ENCODE measurements at regions not wholly inside any gene's neighbourhood (a gene's known extent, or its start where the extent isn't known, plus 50 kb on each side); places are given as distances from the start of the nearest gene placed in this dataset.

GRCh38 chr10:126795318-126795717, 109.9 kb upstream of the DOCK1 start:
- ChIA-PET POLR2A (no interaction called here), CTCF (no interaction called here)
- H2AFZ ChIP-seq (ENCODE audit: low read depth, low read length): no peak overlapping the region
- no TSS peak for BruUV-seq (replicated peaks)
- no peaks in the 10 kb centered on the region for H3K36me3 ChIP-seq (ENCODE audit: control insufficient read depth in 2 of 2, extremely low read depth in 1 of 2, insufficient read depth in 2 of 2, low read length in 2 of 2)
- H3K9ac ChIP-seq (replicated peaks; ENCODE audit: extremely low read depth, insufficient read depth, low read length): no peak overlapping the region
- no peak overlapping the region for H3K4me2 ChIP-seq (ENCODE audit: insufficient read depth, low read length)
- H3K27ac ChIP-seq (ENCODE audit: insufficient read depth, low read depth, low read length): no peak overlapping the region
- no peaks in the 10 kb centered on the region for H3K27me3 ChIP-seq (ENCODE audit: control insufficient read depth in 2 of 2, insufficient read depth in 2 of 2, low read length in 2 of 2)
- no peak overlapping the region for H3K4me3 ChIP-seq (replicated peaks in 1 of 3; ENCODE audit: insufficient read depth in 1 of 3, low read depth in 1 of 3, low read length in 3 of 3)
- H3K9me1 ChIP-seq (replicated peaks; ENCODE audit: control insufficient read depth, extremely low read depth, insufficient read depth, low read length): no peaks in the 10 kb centered on the region
- H3K79me2 ChIP-seq (ENCODE audit: control insufficient read depth, insufficient read depth, low read length): no peaks in the 10 kb centered on the region
- no peaks in the 10 kb centered on the region for H4K20me1 ChIP-seq (replicated peaks; ENCODE audit: control insufficient read depth, extremely low read depth, insufficient read depth, low read length)
- FAIRE-seq: no peak
- TF ChIP-seq GATA2 (IDR thresholded peaks at IDR 0.05; ENCODE audit: insufficient read depth, insufficient read length, low read depth, low read length) (no peak), POLR2A (IDR thresholded peaks at IDR 0.05; ENCODE audit: low read depth, low read length) (no peak), JUN (IDR thresholded peaks at IDR 0.05; ENCODE audit: borderline replicate concordance, insufficient read depth, insufficient read length, low read depth) (no peak), MYC (IDR thresholded peaks at IDR 0.05; ENCODE audit: low read depth, low read length) (no peak), FOS (IDR thresholded peaks at IDR 0.05; ENCODE audit: borderline replicate concordance, insufficient read depth, low read length) (no peak), POLR2AphosphoS5 (IDR thresholded peaks at IDR 0.05; ENCODE audit: insufficient read depth, low read depth, low read length) (no peak), EZH2 (IDR thresholded peaks at IDR 0.05; ENCODE audit: borderline replicate concordance, low read depth, low read length, severe bottlenecking) (no peak)
- TF ChIP-seq, protein P1, sequence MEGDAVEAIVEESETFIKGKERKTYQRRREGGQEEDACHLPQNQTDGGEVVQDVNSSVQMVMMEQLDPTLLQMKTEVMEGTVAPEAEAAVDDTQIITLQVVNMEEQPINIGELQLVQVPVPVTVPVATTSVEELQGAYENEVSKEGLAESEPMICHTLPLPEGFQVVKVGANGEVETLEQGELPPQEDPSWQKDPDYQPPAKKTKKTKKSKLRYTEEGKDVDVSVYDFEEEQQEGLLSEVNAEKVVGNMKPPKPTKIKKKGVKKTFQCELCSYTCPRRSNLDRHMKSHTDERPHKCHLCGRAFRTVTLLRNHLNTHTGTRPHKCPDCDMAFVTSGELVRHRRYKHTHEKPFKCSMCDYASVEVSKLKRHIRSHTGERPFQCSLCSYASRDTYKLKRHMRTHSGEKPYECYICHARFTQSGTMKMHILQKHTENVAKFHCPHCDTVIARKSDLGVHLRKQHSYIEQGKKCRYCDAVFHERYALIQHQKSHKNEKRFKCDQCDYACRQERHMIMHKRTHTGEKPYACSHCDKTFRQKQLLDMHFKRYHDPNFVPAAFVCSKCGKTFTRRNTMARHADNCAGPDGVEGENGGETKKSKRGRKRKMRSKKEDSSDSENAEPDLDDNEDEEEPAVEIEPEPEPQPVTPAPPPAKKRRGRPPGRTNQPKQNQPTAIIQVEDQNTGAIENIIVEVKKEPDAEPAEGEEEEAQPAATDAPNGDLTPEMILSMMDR (IDR thresholded peaks at IDR 0.05; ENCODE audit: extremely low read depth in 1 of 2, insufficient read depth in 1 of 2, low read depth in 1 of 2, low read length in 2 of 2): no peak
- TF ChIP-seq, protein P2, sequence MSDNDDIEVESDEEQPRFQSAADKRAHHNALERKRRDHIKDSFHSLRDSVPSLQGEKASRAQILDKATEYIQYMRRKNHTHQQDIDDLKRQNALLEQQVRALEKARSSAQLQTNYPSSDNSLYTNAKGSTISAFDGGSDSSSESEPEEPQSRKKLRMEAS (IDR thresholded peaks at IDR 0.05; ENCODE audit: insufficient read depth, insufficient read length): no peak
- no peak for DNase-seq (ENCODE audit: low read depth, low spot score)
- intact Hi-C loops (cut with micrococcal nuclease) (no loop called here), dilution Hi-C loops (cut with MboI; ENCODE audit: extremely low pct_ligation_motif_present, low sequenced_read_pairs) (no loop called here)
- H3K9me3 ChIP-seq (replicated peaks; ENCODE audit: control insufficient read depth, insufficient read depth, low read length): no peaks in the 10 kb centered on the region
- no peaks in the 10 kb centered on the region for H3K4me1 ChIP-seq (ENCODE audit: control insufficient read depth, extremely low read depth, insufficient read depth, low read length)

Data from endothelial cell of umbilical vein (primary cell).